ENCODE measurements at regions not wholly inside any gene's neighbourhood (a gene's known extent, or its start where the extent isn't known, plus 50 kb on each side); places are given as distances from the start of the nearest gene placed in this dataset.

DNA sequence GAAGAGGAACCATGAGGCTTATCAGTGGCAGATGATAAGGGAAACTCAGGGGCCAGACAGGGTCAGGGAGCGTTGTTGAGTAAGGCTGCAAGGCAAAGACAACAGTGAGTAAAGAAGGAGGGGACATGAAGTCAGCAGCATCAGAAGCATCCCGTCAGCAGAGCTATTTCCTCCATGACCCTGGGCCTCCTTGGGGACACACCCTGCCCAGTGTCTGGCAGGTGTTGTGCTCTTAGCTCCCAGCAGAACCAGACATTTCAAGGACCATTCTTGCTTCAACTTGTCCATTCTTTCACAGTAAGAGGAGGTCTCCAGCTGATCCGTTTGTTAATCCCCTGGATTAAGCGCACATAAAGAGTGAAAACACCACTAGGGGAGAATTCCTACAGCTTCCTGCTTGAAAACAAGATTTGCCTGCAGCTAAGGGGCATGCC is 88.7 kb upstream of the MEIS1 start:
- Histone ChIP-seq H3K36me3 (replicated peaks in 1 of 2; ENCODE audit: control insufficient read depth in 1 of 2, insufficient read depth in 2 of 2, low read length in 2 of 2) (no peaks in the 10 kb centered on the region), H3K79me2 (ENCODE audit: insufficient read depth, low read length) (no peaks in the 10 kb centered on the region), H2AFZ (ENCODE audit: low read length) (no peak overlapping the region), H3K4me2 (ENCODE audit: low read depth, low read length) (no peak overlapping the region), H3K9ac (ENCODE audit: insufficient read depth, low read depth, low read length) (no peak overlapping the region), H3K4me1 (ENCODE audit: insufficient read depth, low read length) (no peaks in the 10 kb centered on the region), H3K9me3 (ENCODE audit: low read length) (no peaks in the 10 kb centered on the region), H3K4me3 (replicated peaks in 1 of 3; ENCODE audit: insufficient read depth in 1 of 3, low read depth in 2 of 3, low read length in 3 of 3) (no peak overlapping the region), H4K20me1 (ENCODE audit: insufficient read depth, low read length) (no peaks in the 10 kb centered on the region), H3K27ac (ENCODE audit: extremely low read length, insufficient read depth, low read length) (no peak overlapping the region), H3K27me3 (ENCODE audit: control insufficient read depth in 1 of 2, insufficient read depth in 2 of 2, low read length in 2 of 2) (no peaks in the 10 kb centered on the region)
- ChIA-PET POLR2A (no interaction called here), CTCF (ENCODE audit: low intra/inter-chr PET ratio, low total read pairs) (no interaction called here)
- ATAC-seq (no peak), DNase-seq (ENCODE audit: low spot score) (no peak), FAIRE-seq (no peak)
- BruUV-seq (replicated peaks): no TSS peak
- intact Hi-C loops (cut with micrococcal nuclease; ENCODE audit: unreplicated experiment) (no loop called here), in situ Hi-C loops (cut with HindIII; ENCODE audit: extremely low pct_ligation_motif_present, low pct_unique_long_range_greater_than_20kb) (no loop called here)
- no peak for TF ChIP-seq RFXANK (CRISPR knock-in tag; IDR thresholded peaks at IDR 0.05)
- TF ChIP-seq ZBTB38 (CRISPR knock-in tag; IDR thresholded peaks at IDR 0.05): no peak
- TF ChIP-seq ZNF619 (CRISPR knock-in tag; IDR thresholded peaks at IDR 0.05): no peak
- TF ChIP-seq, protein P1, sequence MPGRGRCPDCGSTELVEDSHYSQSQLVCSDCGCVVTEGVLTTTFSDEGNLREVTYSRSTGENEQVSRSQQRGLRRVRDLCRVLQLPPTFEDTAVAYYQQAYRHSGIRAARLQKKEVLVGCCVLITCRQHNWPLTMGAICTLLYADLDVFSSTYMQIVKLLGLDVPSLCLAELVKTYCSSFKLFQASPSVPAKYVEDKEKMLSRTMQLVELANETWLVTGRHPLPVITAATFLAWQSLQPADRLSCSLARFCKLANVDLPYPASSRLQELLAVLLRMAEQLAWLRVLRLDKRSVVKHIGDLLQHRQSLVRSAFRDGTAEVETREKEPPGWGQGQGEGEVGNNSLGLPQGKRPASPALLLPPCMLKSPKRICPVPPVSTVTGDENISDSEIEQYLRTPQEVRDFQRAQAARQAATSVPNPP (CRISPR knock-in tag; IDR thresholded peaks at IDR 0.05): no peak
- WGBS (ENCODE audit: low lambda C conversion rate): 0% methylated on average over 4 of the region's 4 CpGs

GRCh38 chr2:66344087-66344663 is 90.8 kb upstream of the MEIS1 start:
- ChIA-PET CTCF (ENCODE audit: low intra/inter-chr PET ratio, low total read pairs) (no interaction called here), POLR2A (no interaction called here)
- H4K20me1 ChIP-seq (ENCODE audit: insufficient read depth, low read length): no peaks in the 10 kb centered on the region
- H3K9me3 ChIP-seq (ENCODE audit: low read length): no peaks in the 10 kb centered on the region
- H3K4me2 ChIP-seq (ENCODE audit: low read depth, low read length): no peak overlapping the region
- intact Hi-C loops (cut with micrococcal nuclease; ENCODE audit: unreplicated experiment) (no loop called here), in situ Hi-C loops (cut with HindIII; ENCODE audit: extremely low pct_ligation_motif_present, low pct_unique_long_range_greater_than_20kb) (no loop called here)
- no peaks in the 10 kb centered on the region for H3K79me2 ChIP-seq (ENCODE audit: insufficient read depth, low read length)
- no peak for FAIRE-seq
- H3K4me1 ChIP-seq (ENCODE audit: insufficient read depth, low read length): no peaks in the 10 kb centered on the region
- no TSS peak for BruUV-seq (replicated peaks)
- no peaks in the 10 kb centered on the region for H3K27me3 ChIP-seq (ENCODE audit: control insufficient read depth in 1 of 2, insufficient read depth in 2 of 2, low read length in 2 of 2)
- H3K36me3 ChIP-seq (replicated peaks in 1 of 2; ENCODE audit: control insufficient read depth in 1 of 2, insufficient read depth in 2 of 2, low read length in 2 of 2): no peaks in the 10 kb centered on the region
- H3K4me3 ChIP-seq (replicated peaks in 1 of 3; ENCODE audit: insufficient read depth in 1 of 3, low read depth in 2 of 3, low read length in 3 of 3): no peak overlapping the region
- no peak overlapping the region for H3K9ac ChIP-seq (ENCODE audit: insufficient read depth, low read depth, low read length)
- no peak for TF ChIP-seq NR2C2 (CRISPR knock-in tag; IDR thresholded peaks at IDR 0.05; ENCODE audit: borderline replicate concordance)
- no peak for TF ChIP-seq ZNF136 (CRISPR knock-in tag; IDR thresholded peaks at IDR 0.05; ENCODE audit: low read depth)
- no peak for TF ChIP-seq ZNF549 (CRISPR knock-in tag; IDR thresholded peaks at IDR 0.05)
- no peak for TF ChIP-seq DPF2 (CRISPR knock-in tag; IDR thresholded peaks at IDR 0.05; ENCODE audit: borderline replicate concordance, low read depth)
- no peak for TF ChIP-seq EHMT2 (IDR thresholded peaks at IDR 0.05; ENCODE audit: borderline replicate concordance, low read depth, low read length)
- 0% methylated on average over 1 of the region's 1 CpG for WGBS (ENCODE audit: low lambda C conversion rate)
- H3K27ac ChIP-seq (ENCODE audit: extremely low read length, insufficient read depth, low read length): no peak overlapping the region
- ATAC-seq: no peak
- no peak for DNase-seq (ENCODE audit: low spot score)
- no peak overlapping the region for H2AFZ ChIP-seq (ENCODE audit: low read length)
